K562 (cell line): ENCODE measurements at regions not wholly inside any gene's neighbourhood (a gene's known extent, or its start where the extent isn't known, plus 50 kb on each side); places are given as distances from the start of the nearest gene placed in this dataset.

Experiments
- ATAC-seq: fragments of 200-7000 bp; cut with Tn5 transposase; 3 replicates; pipeline ENCODE4 v1.9.1; 2020; ENCODE audit warnings: moderate library complexity
- BruUV-seq: library from RNA; stranded (reverse); fragments of 400-500 nt; replicated peaks from 2 replicates; lab custom pipeline; 2021; lab: Mats Ljungman, UMichigan
- CTCF ChIA-PET: fragments of 300-600 bp; formaldehyde crosslinking; extraction: SDS; loops from one replicate; lab custom pipeline; 2021; ENCODE audit warnings: low intra/inter-chr PET ratio; lab: Yijun Ruan, JAX
- POLR2A ChIA-PET: fragments of 300-600, 350-650 bp; sonication (Branson Sonifier 250); formaldehyde crosslinking; extraction: SDS; loops from one replicate; lab custom pipeline; 2021; ENCODE audit warnings: antibody characterized with exemption, inconsistent platforms; lab: Yijun Ruan, JAX
- DNase-seq, 4 experiments: peaks; one replicate each; pipeline versions ENCODE4 v3.0.0 to v3.0.0-alpha.2; 2011 to 2018; ENCODE audit warnings: low spot score in 3 of 4, mixed read lengths in 3 of 4; ENCODE audit errors: extremely low read depth in 1 of 4
- FAIRE-seq: peaks from 2 replicates; lab custom pipeline; 2011; peaks lifted over from hg19 to GRCh38; lab: Jason Lieb, UNC
- H2AFZ ChIP-seq: 2 replicates; pipeline ENCODE4 v1.6.0; 2011; ENCODE audit warnings: low read depth, low read length, control low read depth, inconsistent platforms
- H3K27ac ChIP-seq: fragments of 200-600 bp; 3 replicates; pipeline ENCODE4 v1.8.0; 2011; ENCODE audit warnings: low read depth, mild to moderate bottlenecking, control low read depth, inconsistent platforms, low read length, moderate library complexity, mixed read lengths; ENCODE audit errors: extremely low read depth
- H3K27me3 ChIP-seq, 2 experiments: fragments of 300-600 bp in 1 of 2; 2 replicates in 1 of 2; 3 replicates in 1 of 2; pipeline versions ENCODE4 v1.6.0 to v1.8.0; 2011; ENCODE audit warnings: inconsistent platforms in 2 of 2, low read length in 2 of 2, mild to moderate bottlenecking in 1 of 2, mixed read lengths in 1 of 2, moderate library complexity in 1 of 2; ENCODE audit not compliant: control insufficient read depth in 2 of 2, insufficient read depth in 2 of 2
- H3K36me3 ChIP-seq: fragments of 300-600 bp; 3 replicates; pipeline ENCODE4 v1.8.0; 2011; ENCODE audit warnings: mild to moderate bottlenecking, low read length, inconsistent platforms; ENCODE audit not compliant: control insufficient read depth, insufficient read depth
- H3K4me1 ChIP-seq, 2 experiments: fragments of 200-600 bp in 1 of 2; replicated peaks in 1 of 2; 2 replicates in 1 of 2; 3 replicates in 1 of 2; pipeline versions ENCODE4 v1.5.1 to v1.8.0; 2011; ENCODE audit warnings: inconsistent platforms in 2 of 2, low read length in 2 of 2, mild to moderate bottlenecking in 1 of 2, mixed read lengths in 1 of 2, moderate library complexity in 1 of 2; ENCODE audit not compliant: control insufficient read depth in 2 of 2, insufficient read depth in 2 of 2
- H3K4me2 ChIP-seq: 2 replicates; pipeline ENCODE4 v1.6.1; 2011; ENCODE audit warnings: low read length, control low read depth, inconsistent platforms, mixed read lengths; ENCODE audit not compliant: insufficient read depth
- H3K4me3 ChIP-seq: fragments of 200-600 bp; sonication (generic), shearing (Covaris generic); 2 replicates; pipeline ENCODE4 v1.5.1; 2016; ENCODE audit warnings: control low read depth, inconsistent platforms
- H3K79me2 ChIP-seq: fragments of 200-600 bp; 3 replicates; pipeline ENCODE4 v1.8.0; 2011; ENCODE audit warnings: low read length, inconsistent platforms; ENCODE audit not compliant: control insufficient read depth, insufficient read depth
- H3K9ac ChIP-seq, 2 experiments: 2 replicates each; pipeline versions ENCODE4 v1.6.0 to v1.6.1; 2011; ENCODE audit warnings: low read depth in 2 of 2, low read length in 2 of 2, control low read depth in 1 of 2, inconsistent platforms in 1 of 2, mild to moderate bottlenecking in 1 of 2, mixed read lengths in 1 of 2; ENCODE audit not compliant: insufficient read depth in 1 of 2
- H3K9me1 ChIP-seq: one replicate; pipeline ENCODE4 v1.6.0; 2011; ENCODE audit warnings: inconsistent platforms, mild to moderate bottlenecking, low read length, moderate library complexity; ENCODE audit not compliant: control insufficient read depth, insufficient read depth
- H3K9me3 ChIP-seq: replicated peaks from 2 replicates; pipeline ENCODE4 v1.5.1; 2011; ENCODE audit warnings: low read depth, low read length, inconsistent platforms; ENCODE audit not compliant: control insufficient read depth, insufficient read depth
- H4K20me1 ChIP-seq: replicated peaks from 2 replicates; pipeline ENCODE4 v1.6.1; 2011; ENCODE audit warnings: low read length, inconsistent platforms, mixed read lengths; ENCODE audit not compliant: control insufficient read depth, insufficient read depth
- ARID3B ChIP-seq: fragments of 250-450 bp; sonication (Bioruptor Pico); IDR thresholded peaks from 2 replicates; pipeline ENCODE4 v1.4.0; 2020; ENCODE audit warnings: borderline replicate concordance
- EZH2 ChIP-seq: IDR thresholded peaks from 2 replicates; pipeline ENCODE4 v1.6.1; 2012; ENCODE audit warnings: low read depth, mild to moderate bottlenecking, inconsistent platforms, low read length, borderline replicate concordance
- L3MBTL2 ChIP-seq: fragments of 450-650 bp; IDR thresholded peaks from 2 replicates; pipeline ENCODE4 v1.6.1; 2016; ENCODE audit warnings: mild to moderate bottlenecking, moderate library complexity
- PYGO2 ChIP-seq: fragments of 450-650 bp; IDR thresholded peaks from 2 replicates; pipeline ENCODE4 v1.6.1; 2016; ENCODE audit warnings: mild to moderate bottlenecking, missing genetic modification characterization, moderate library complexity, missing compliant biosample characterization
- SAFB2 ChIP-seq: fragments of 200-400 bp; formaldehyde crosslinking; IDR thresholded peaks from 2 replicates; pipeline ENCODE4 v1.6.1; 2018; ENCODE audit warnings: borderline replicate concordance, low read length, low read depth, moderate library complexity; ENCODE audit not compliant: severe bottlenecking
- SMARCB1 ChIP-seq: IDR thresholded peaks from 2 replicates; pipeline ENCODE4 v1.6.1; 2011; ENCODE audit warnings: improper control_type of control experiment, low read depth; ENCODE audit not compliant: insufficient read length
- SNRNP70 ChIP-seq: fragments of 200-400 bp; formaldehyde crosslinking; optimal IDR thresholded peaks from 2 replicates; pipeline ENCODE3; 2017; ENCODE audit warnings: low read depth, low read length
- ZBTB26 ChIP-seq: fragments of 450-650 bp; formaldehyde crosslinking; IDR thresholded peaks from 2 replicates; pipeline ENCODE4 v1.4.0; 2022; ENCODE audit warnings: missing genetic modification characterization
- ZNF316 ChIP-seq: fragments of 450-650 bp; IDR thresholded peaks from 2 replicates; pipeline ENCODE4 v1.6.1; 2016
- ZNF347 ChIP-seq: fragments of 450-650 bp; formaldehyde crosslinking; IDR thresholded peaks from 2 replicates; pipeline ENCODE4 v1.4.0; 2020; ENCODE audit warnings: low read depth, mild to moderate bottlenecking, moderate library complexity
- WGBS: fragments of 100-300 bp; shearing (Covaris generic); methylation state at CpG from one replicate; pipeline ENCODE4 v1.1.6; 2016; ENCODE audit warnings: low coverage, mixed read lengths; ENCODE audit not compliant: insufficient coverage; ENCODE audit errors: missing lambda C conversion rate; 5-methylcytosine and 5-hydroxymethylcytosine counted together
- in situ Hi-C: fragments of 300-500 bp; cut with MboI; formaldehyde crosslinking; loops from 4 replicates; pipeline ENCODE4 v1.15.0; 2018; ENCODE audit warnings: inconsistent platforms, mixed read lengths
- intact Hi-C: fragments of 100-400 bp; cut with micrococcal nuclease; formaldehyde crosslinking; loops from 2 replicates; pipeline ENCODE4 v1.14.2; 2022

GRCh38 chr5:89580976-89581375 is 698.0 kb upstream of the MEF2C start:
- no peaks in the 10 kb centered on the region for H3K4me1 ChIP-seq
- H3K36me3 ChIP-seq: no peaks in the 10 kb centered on the region
- H3K4me3 ChIP-seq: no peak overlapping the region
- H3K27me3 ChIP-seq: no peaks in the 10 kb centered on the region
- ChIA-PET POLR2A (no interaction called here), CTCF (no interaction called here)
- no peak overlapping the region for H2AFZ ChIP-seq
- in situ Hi-C loops: no loop called here
- H3K27ac ChIP-seq: no peak overlapping the region
- 6% methylated on average over 2 of the region's 2 CpGs for WGBS
- no peaks in the 10 kb centered on the region for H3K79me2 ChIP-seq
- H4K20me1 ChIP-seq: no peaks in the 10 kb centered on the region
- no peak overlapping the region for H3K4me2 ChIP-seq
- intact Hi-C loops: no loop called here
- no peak for FAIRE-seq
- H3K9ac ChIP-seq: no peak overlapping the region
- BruUV-seq: no TSS peak
- no peaks in the 10 kb centered on the region for H3K9me1 ChIP-seq
- no peak for ATAC-seq
- H3K9me3 ChIP-seq: no peaks in the 10 kb centered on the region
- no peak for TF ChIP-seq PYGO2
- DNase-seq: no peak

GRCh38 chr5:89575319-89575718 is 692.3 kb upstream of the MEF2C start:
- DNase-seq (no peak), ATAC-seq (no peak), FAIRE-seq (no peak)
- Histone ChIP-seq H3K4me1 (no peaks in the 10 kb centered on the region; a peak in 1 of 5 replicates), H3K79me2 (no peaks in the 10 kb centered on the region), H3K27me3 (no peaks in the 10 kb centered on the region), H3K4me2 (no peak overlapping the region), H3K27ac (no peak overlapping the region), H4K20me1 (no peaks in the 10 kb centered on the region), H3K4me3 (no peak overlapping the region), H3K9me1 (no peaks in the 10 kb centered on the region), H3K36me3 (no peaks in the 10 kb centered on the region), H2AFZ (no peak overlapping the region), H3K9me3 (no peaks in the 10 kb centered on the region), H3K9ac (no peak overlapping the region)
- in situ Hi-C loops (no loop called here), intact Hi-C loops (no loop called here)
- no TSS peak for BruUV-seq
- ChIA-PET POLR2A (no interaction called here), CTCF (no interaction called here)
- TF ChIP-seq ZBTB26 (CRISPR knock-in tag) (no peak), ZNF347 (CRISPR knock-in tag) (no peak), SMARCB1 (no peak), L3MBTL2 (no peak), SNRNP70 (no peak), EZH2 (no peak), SAFB2 (no peak), ARID3B (CRISPR knock-in tag) (no peak), ZNF316 (no peak)
